Thyroid gland (tissue), 4 donors: ENCODE measurements at regions not wholly inside any gene's neighbourhood (a gene's known extent, or its start where the extent isn't known, plus 50 kb on each side); places are given as distances from the start of the nearest gene placed in this dataset.

Source experiments
- CTCF ChIP-seq, 6 experiments: fragments of 200-600 bp in 3 of 6; fragments of 450-650 bp in 3 of 6; sonication (generic) in 3 of 6; IDR thresholded peaks; one replicate each; pipeline ENCODE4 v1.5.1; 2016 to 2019; ENCODE audit warnings: antibody characterized with exemption in 6 of 6, mild to moderate bottlenecking in 2 of 6, inconsistent platforms in 1 of 6, moderate library complexity in 1 of 6
- POLR2A ChIP-seq, 2 donors: fragments of 450-650 bp; IDR thresholded peaks; one replicate each; pipeline ENCODE4 v1.6.1; 2017; ENCODE audit warnings: antibody characterized with exemption in 2 of 2, mild to moderate bottlenecking in 2 of 2, moderate library complexity in 1 of 2

GRCh38 chr11:122168218-122168617, 52.2 kb upstream of the BLID start:
- TF ChIP-seq CTCF (IDR thresholded peaks at IDR 0.05) (no peak), POLR2A (IDR thresholded peaks at IDR 0.05) (no peak)
